Peyer's patch (tissue), 4 donors: ENCODE measurements at regions not wholly inside any gene's neighbourhood (a gene's known extent, or its start where the extent isn't known, plus 50 kb on each side); places are given as distances from the start of the nearest gene placed in this dataset.

ENCODE experiments used
- DNase-seq, 3 donors: peaks; one replicate each; pipeline ENCODE4 v3.0.0-alpha.2; 2017 to 2019
- H3K27ac ChIP-seq, 4 donors: fragments of 200-600 bp; sonication (generic); one replicate each; pipeline ENCODE4 v1.5.1; 2016 to 2019
- H3K27me3 ChIP-seq, 2 donors: fragments of 200-600 bp; sonication (generic); one replicate each; pipeline ENCODE4 v1.5.1; 2019
- H3K36me3 ChIP-seq, 3 donors: fragments of 200-600 bp; sonication (generic); one replicate each; pipeline ENCODE4 v1.5.1; 2016 to 2019
- H3K4me1 ChIP-seq, 4 donors: fragments of 200-600 bp; sonication (generic); one replicate each; pipeline ENCODE4 v1.5.1; 2016 to 2019
- H3K4me3 ChIP-seq, 4 donors: fragments of 200-600 bp; sonication (generic); 1 replicate in 3 of 4; 2 replicates in 1 of 4; pipeline ENCODE4 v1.5.1; 2016 to 2019; ENCODE audit warnings: mild to moderate bottlenecking in 1 of 4
- H3K9me3 ChIP-seq, 4 donors: fragments of 200-600 bp; sonication (generic); one replicate each; pipeline ENCODE4 v1.5.1; 2016 to 2019; ENCODE audit warnings: mild to moderate bottlenecking in 1 of 4
- CTCF ChIP-seq, 6 experiments: fragments of 450-650 bp in 4 of 6; fragments of 200-600 bp in 2 of 6; sonication (generic) in 1 of 6; IDR thresholded peaks; one replicate each; pipeline ENCODE4 v1.5.1; 2017 to 2019; ENCODE audit warnings: antibody characterized with exemption in 6 of 6, mild to moderate bottlenecking in 3 of 6, moderate library complexity in 1 of 6
- POLR2A ChIP-seq, 2 donors: fragments of 450-650 bp; IDR thresholded peaks; one replicate each; pipeline ENCODE4 v1.5.1; 2017; ENCODE audit warnings: antibody characterized with exemption in 2 of 2, mild to moderate bottlenecking in 2 of 2, moderate library complexity in 2 of 2

GRCh38 chr1:50270926-50271325, 152.3 kb downstream of the DMRTA2 start:
- H3K9me3 ChIP-seq = no peaks in the 10 kb centered on the region
- H3K27ac ChIP-seq = no peak overlapping the region
- no peak overlapping the region for H3K4me3 ChIP-seq
- TF ChIP-seq POLR2A (IDR thresholded peaks at IDR 0.05) (no peak), CTCF (IDR thresholded peaks at IDR 0.05) (no peak)
- H3K36me3 ChIP-seq = no peaks in the 10 kb centered on the region
- H3K27me3 ChIP-seq = no peaks in the 10 kb centered on the region
- H3K4me1 ChIP-seq = no peaks in the 10 kb centered on the region
- no peak for DNase-seq

DNA sequence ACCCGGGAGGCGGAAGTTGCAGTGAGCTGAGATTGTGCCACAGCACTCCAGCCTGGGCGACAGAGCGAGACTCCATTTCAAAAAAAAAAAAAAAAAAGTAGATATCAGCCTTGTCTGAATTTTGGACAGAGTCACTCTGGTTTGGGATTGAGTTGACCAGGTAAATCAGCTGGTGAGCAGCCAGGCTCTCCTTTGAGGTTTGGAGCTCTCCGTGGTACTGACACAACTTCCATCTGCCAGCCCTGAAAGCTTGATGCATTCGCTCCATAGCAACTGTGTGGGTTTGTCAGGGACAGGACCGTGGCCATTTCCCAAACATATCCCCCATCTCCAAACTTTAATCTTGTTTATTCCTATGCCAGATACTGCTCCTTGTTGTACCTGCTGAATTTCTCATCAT, 155.2 kb downstream of the DMRTA2 start:
- Histone ChIP-seq H3K4me1 (no peaks in the 10 kb centered on the region), H3K9me3 (no peaks in the 10 kb centered on the region), H3K27ac (no peak overlapping the region), H3K36me3 (no peaks in the 10 kb centered on the region), H3K27me3 (no peaks in the 10 kb centered on the region), H3K4me3 (no peak overlapping the region)
- no peak for DNase-seq
- TF ChIP-seq POLR2A (IDR thresholded peaks at IDR 0.05) (no peak), CTCF (IDR thresholded peaks at IDR 0.05) (no peak)

GRCh38 chr1:50266509-50266908, 156.7 kb downstream of the DMRTA2 start:
- Histone ChIP-seq H3K27ac (no peak overlapping the region), H3K27me3 (no peaks in the 10 kb centered on the region), H3K4me3 (no peak overlapping the region), H3K9me3 (no peaks in the 10 kb centered on the region), H3K36me3 (no peaks in the 10 kb centered on the region), H3K4me1 (no peaks in the 10 kb centered on the region)
- TF ChIP-seq POLR2A (IDR thresholded peaks at IDR 0.05) (no peak), CTCF (IDR thresholded peaks at IDR 0.05) (no peak)
- no peak for DNase-seq

DNA sequence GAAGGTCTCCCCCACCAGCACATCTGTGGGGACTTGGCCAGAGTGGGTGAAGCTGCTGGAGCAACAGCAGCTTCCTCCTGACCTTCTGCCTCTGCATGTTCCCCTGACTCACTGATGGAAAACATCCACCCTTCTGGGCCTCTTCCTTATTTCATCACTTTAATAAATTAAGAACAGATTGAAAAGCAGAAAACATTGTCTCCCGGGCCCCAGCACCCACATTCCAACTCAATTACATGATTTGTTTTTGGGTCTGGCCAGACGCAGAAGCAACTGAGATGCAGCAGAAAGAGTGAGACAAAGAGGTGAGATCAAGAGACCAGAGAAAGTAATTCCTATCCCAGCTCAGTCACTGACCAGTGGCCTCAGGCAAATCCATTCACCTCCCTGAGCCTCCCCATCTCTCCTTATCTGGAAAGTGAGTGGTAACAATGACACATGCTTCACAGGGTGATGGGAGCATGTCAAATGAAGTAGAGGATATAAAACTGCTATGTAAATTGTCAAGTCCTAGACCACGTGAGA, 157.1 kb downstream of the ELAVL4 start:
- Histone ChIP-seq H3K9me3 (no peaks in the 10 kb centered on the region), H3K4me1 (no peaks in the 10 kb centered on the region), H3K27me3 (no peaks in the 10 kb centered on the region), H3K36me3 (no peaks in the 10 kb centered on the region), H3K27ac (no peak overlapping the region), H3K4me3 (no peak overlapping the region)
- TF ChIP-seq CTCF (IDR thresholded peaks at IDR 0.05) (no peak), POLR2A (IDR thresholded peaks at IDR 0.05) (no peak)
- DNase-seq = no peak

DNA sequence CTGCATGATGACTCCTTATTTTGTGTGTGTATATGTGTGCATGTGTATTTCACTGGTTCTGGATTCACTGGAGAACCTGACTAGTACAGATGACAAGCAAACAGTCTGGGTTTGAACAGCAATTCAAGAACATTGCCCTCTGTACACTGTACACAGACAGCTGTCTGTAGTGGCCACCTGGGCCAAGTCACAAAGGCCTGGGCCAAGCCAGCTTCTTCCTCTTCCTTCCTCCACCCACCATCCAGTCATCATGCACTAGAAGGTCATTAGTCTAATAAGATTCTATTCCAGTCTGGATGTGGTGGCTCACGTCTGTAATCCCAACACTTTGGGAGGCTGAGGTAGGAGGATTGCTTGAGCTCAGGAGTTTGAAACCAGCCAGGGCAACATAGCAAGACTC, 155.9 kb downstream of the ELAVL4 start:
- Histone ChIP-seq H3K4me1 (no peaks in the 10 kb centered on the region), H3K4me3 (no peak overlapping the region), H3K9me3 (no peaks in the 10 kb centered on the region), H3K36me3 (no peaks in the 10 kb centered on the region), H3K27ac (no peak overlapping the region), H3K27me3 (no peaks in the 10 kb centered on the region)
- TF ChIP-seq CTCF (IDR thresholded peaks at IDR 0.05) (no peak), POLR2A (IDR thresholded peaks at IDR 0.05) (no peak)
- DNase-seq = no peak

DNA sequence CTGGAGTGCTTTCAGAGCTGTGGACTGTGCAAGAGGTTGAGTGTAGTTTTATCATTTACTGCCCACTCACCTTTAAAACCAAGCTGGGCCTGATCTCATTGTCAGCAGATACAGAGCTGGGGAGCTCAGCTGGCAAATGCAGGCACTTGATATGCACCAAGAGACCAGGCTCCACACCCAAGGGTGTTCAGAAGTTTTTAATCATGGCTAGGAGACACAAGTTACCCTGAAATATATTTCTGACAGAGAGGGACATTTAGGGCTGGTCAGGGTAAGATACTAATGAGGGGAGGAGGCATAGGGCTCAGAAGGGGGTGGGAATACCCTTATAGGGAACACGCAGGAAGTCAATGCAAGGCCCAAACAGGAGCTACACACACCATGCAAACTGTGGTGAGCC, 153.7 kb downstream of the ELAVL4 start:
- H3K36me3 ChIP-seq = no peaks in the 10 kb centered on the region
- no peaks in the 10 kb centered on the region for H3K9me3 ChIP-seq
- TF ChIP-seq POLR2A (IDR thresholded peaks at IDR 0.05) (no peak), CTCF (IDR thresholded peaks at IDR 0.05) (no peak)
- no peak overlapping the region for H3K27ac ChIP-seq
- H3K4me1 ChIP-seq = no peaks in the 10 kb centered on the region
- H3K27me3 ChIP-seq = no peaks in the 10 kb centered on the region
- DNase-seq = no peak
- H3K4me3 ChIP-seq = no peak overlapping the region
